Neural progenitor cell (in vitro differentiated cells): ENCODE measurements at regions not wholly inside any gene's neighbourhood (a gene's known extent, or its start where the extent isn't known, plus 50 kb on each side); places are given as distances from the start of the nearest gene placed in this dataset.

ENCODE experiments used
- EZH2phosphoT487 ChIP-seq: fragments of 200-600 bp; sonication (generic); IDR thresholded peaks from 2 replicates; pipeline ENCODE4 v1.6.1; 2017; ENCODE audit warnings: antibody characterized with exemption
- TF ChIP-seq, protein P1 (sequence below): fragments of 200-600 bp; sonication (generic); IDR thresholded peaks from 2 replicates; pipeline ENCODE4 v1.5.1; 2017; ENCODE audit warnings: antibody characterized with exemption, mild to moderate bottlenecking

DNA sequence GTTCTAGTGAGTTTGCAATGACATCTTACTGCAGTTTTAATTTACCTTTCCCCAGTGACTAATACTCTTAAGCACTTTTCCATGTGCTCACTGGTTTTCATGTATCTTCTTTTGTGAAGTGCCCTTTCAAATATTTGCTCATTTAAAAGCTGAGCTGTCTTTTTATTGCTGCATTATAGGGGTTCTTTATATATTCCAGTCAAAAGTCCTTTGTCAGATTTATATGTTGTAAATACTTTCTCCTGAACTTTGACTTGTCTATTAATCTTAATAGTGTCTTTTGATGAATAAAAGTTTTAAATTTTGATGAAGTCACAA is 50.2 kb upstream of the ELOVL5 start:
- no peak for TF ChIP-seq EZH2phosphoT487
- TF ChIP-seq, protein P1, sequence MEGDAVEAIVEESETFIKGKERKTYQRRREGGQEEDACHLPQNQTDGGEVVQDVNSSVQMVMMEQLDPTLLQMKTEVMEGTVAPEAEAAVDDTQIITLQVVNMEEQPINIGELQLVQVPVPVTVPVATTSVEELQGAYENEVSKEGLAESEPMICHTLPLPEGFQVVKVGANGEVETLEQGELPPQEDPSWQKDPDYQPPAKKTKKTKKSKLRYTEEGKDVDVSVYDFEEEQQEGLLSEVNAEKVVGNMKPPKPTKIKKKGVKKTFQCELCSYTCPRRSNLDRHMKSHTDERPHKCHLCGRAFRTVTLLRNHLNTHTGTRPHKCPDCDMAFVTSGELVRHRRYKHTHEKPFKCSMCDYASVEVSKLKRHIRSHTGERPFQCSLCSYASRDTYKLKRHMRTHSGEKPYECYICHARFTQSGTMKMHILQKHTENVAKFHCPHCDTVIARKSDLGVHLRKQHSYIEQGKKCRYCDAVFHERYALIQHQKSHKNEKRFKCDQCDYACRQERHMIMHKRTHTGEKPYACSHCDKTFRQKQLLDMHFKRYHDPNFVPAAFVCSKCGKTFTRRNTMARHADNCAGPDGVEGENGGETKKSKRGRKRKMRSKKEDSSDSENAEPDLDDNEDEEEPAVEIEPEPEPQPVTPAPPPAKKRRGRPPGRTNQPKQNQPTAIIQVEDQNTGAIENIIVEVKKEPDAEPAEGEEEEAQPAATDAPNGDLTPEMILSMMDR: no peak
